ENCODE measurements at regions not wholly inside any gene's neighbourhood (a gene's known extent, or its start where the extent isn't known, plus 50 kb on each side); places are given as distances from the start of the nearest gene placed in this dataset.

- DNase-seq (ENCODE audit: low read depth, low spot score) (no peak), FAIRE-seq (no peak)
- Histone ChIP-seq H4K20me1 (ENCODE audit: control insufficient read depth, extremely low read depth, insufficient read depth, low read length) (no peaks in the 10 kb centered on the region), H3K27ac (ENCODE audit: control insufficient read depth, insufficient read depth, low read length) (no peak overlapping the region), H3K9me3 (ENCODE audit: control insufficient read depth, low read depth, low read length) (no peaks in the 10 kb centered on the region), H3K36me3 (ENCODE audit: control insufficient read depth in 2 of 2, extremely low read depth in 1 of 2, insufficient read depth in 2 of 2, low read length in 2 of 2) (no peaks in the 10 kb centered on the region), H3K4me2 (ENCODE audit: control insufficient read depth, extremely low read depth, insufficient read depth, low read depth, low read length) (no peak overlapping the region), H3K9ac (ENCODE audit: control insufficient read depth, extremely low read depth, insufficient read depth, low read length) (no peak overlapping the region), H2AFZ (ENCODE audit: control insufficient read depth, low read length) (no peak overlapping the region), H3K9me1 (ENCODE audit: control insufficient read depth, extremely low read depth, insufficient read depth, low read length) (no peaks in the 10 kb centered on the region), H3K27me3 (ENCODE audit: control insufficient read depth, extremely low read depth, insufficient read depth, low read length) (no peaks in the 10 kb centered on the region), H3K4me1 (ENCODE audit: control insufficient read depth, extremely low read depth, insufficient read depth, low read length) (no peaks in the 10 kb centered on the region), H3K79me2 (ENCODE audit: control insufficient read depth, insufficient read depth, low read length) (no peaks in the 10 kb centered on the region), H3K4me3 (ENCODE audit: control insufficient read depth in 2 of 3, extremely low read depth in 1 of 3, insufficient read depth in 2 of 3, low read depth in 1 of 3, low read length in 3 of 3) (no peak overlapping the region)
- TF ChIP-seq CTCF (optimal IDR thresholded peaks at IDR 0.05 in 1 of 3, IDR thresholded peaks at IDR 0.05 in 1 of 3, conservative IDR thresholded peaks at IDR 0.05 in 1 of 3; ENCODE audit: extremely low read depth in 1 of 3, insufficient read depth in 2 of 3, low read length in 3 of 3) (no peak), EZH2 (IDR thresholded peaks at IDR 0.05; ENCODE audit: low read length) (no peak)
- dilution Hi-C loops (cut with MboI; ENCODE audit: extremely low pct_ligation_motif_present, low sequenced_read_pairs): no loop called here
Observed at GRCh38 chr15:96540283-96540682, 209.8 kb downstream of the NR2F2 start.

- no peak overlapping the region for H2AFZ ChIP-seq (ENCODE audit: control insufficient read depth, low read length)
- no peak for FAIRE-seq
- dilution Hi-C loops (cut with MboI; ENCODE audit: extremely low pct_ligation_motif_present, low sequenced_read_pairs): no loop called here
- no peak overlapping the region for H3K9ac ChIP-seq (ENCODE audit: control insufficient read depth, extremely low read depth, insufficient read depth, low read length)
- no peak for TF ChIP-seq EZH2 (IDR thresholded peaks at IDR 0.05; ENCODE audit: low read length)
- TF ChIP-seq CTCF (optimal IDR thresholded peaks at IDR 0.05 in 1 of 3, IDR thresholded peaks at IDR 0.05 in 1 of 3, conservative IDR thresholded peaks at IDR 0.05 in 1 of 3; ENCODE audit: extremely low read depth in 1 of 3, insufficient read depth in 2 of 3, low read length in 3 of 3): peak in 1 of 3 experiments; percentile 22
- no peak overlapping the region for H3K27ac ChIP-seq (ENCODE audit: control insufficient read depth, insufficient read depth, low read length)
- H3K4me3 ChIP-seq (ENCODE audit: control insufficient read depth in 2 of 3, extremely low read depth in 1 of 3, insufficient read depth in 2 of 3, low read depth in 1 of 3, low read length in 3 of 3): no peak overlapping the region
- DNase-seq (ENCODE audit: low read depth, low spot score): no peak
- no peaks in the 10 kb centered on the region for H3K9me3 ChIP-seq (ENCODE audit: control insufficient read depth, low read depth, low read length)
- H3K27me3 ChIP-seq (ENCODE audit: control insufficient read depth, extremely low read depth, insufficient read depth, low read length): no peaks in the 10 kb centered on the region
- H3K36me3 ChIP-seq (ENCODE audit: control insufficient read depth in 2 of 2, extremely low read depth in 1 of 2, insufficient read depth in 2 of 2, low read length in 2 of 2): no peaks in the 10 kb centered on the region
- no peaks in the 10 kb centered on the region for H3K9me1 ChIP-seq (ENCODE audit: control insufficient read depth, extremely low read depth, insufficient read depth, low read length)
- no peaks in the 10 kb centered on the region for H3K79me2 ChIP-seq (ENCODE audit: control insufficient read depth, insufficient read depth, low read length)
- H3K4me1 ChIP-seq (ENCODE audit: control insufficient read depth, extremely low read depth, insufficient read depth, low read length): no peaks in the 10 kb centered on the region
- H4K20me1 ChIP-seq (ENCODE audit: control insufficient read depth, extremely low read depth, insufficient read depth, low read length): no peaks in the 10 kb centered on the region
- no peak overlapping the region for H3K4me2 ChIP-seq (ENCODE audit: control insufficient read depth, extremely low read depth, insufficient read depth, low read depth, low read length)
Observed at GRCh38 chr15:96542130-96542770, 211.8 kb downstream of the NR2F2 start.
